HPDE6-E6E7 (cell line): ENCODE measurements at regions not wholly inside any gene's neighbourhood (a gene's known extent, or its start where the extent isn't known, plus 50 kb on each side); places are given as distances from the start of the nearest gene placed in this dataset.
"Not testable (repeated sequence)": the region's sequence is repeated elsewhere in the genome, so short reads cannot be mapped to it uniquely, and the experiment has no call there.

Source experiments
- DNase-seq: peaks from one replicate; pipeline ENCODE4 v3.0.0; 2011; ENCODE audit warnings: missing footprints; ENCODE audit errors: extremely low spot score

GRCh38 chr4:97074531-97074930 lies 1068.7 kb downstream of the STPG2 start:
- DNase-seq: no peak

DNA sequence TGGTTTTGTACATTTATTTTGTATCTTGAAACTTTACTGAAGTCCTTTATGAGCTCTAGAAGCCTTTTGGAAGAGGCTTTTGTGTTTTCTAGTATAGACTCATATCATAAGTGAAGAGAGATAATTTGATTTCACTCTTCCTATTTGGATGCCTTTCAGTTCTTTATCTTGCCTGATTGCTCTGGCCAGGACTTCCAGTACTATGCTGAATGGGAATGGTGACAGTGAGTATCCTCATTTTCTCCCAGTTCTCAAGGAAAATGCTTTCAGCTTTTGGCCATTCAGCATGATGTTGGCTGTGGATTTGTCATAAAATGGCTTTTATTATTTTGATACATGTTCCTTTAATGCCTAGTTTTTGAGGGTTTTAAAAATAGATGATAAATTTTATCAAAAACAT lies 1061.3 kb downstream of the STPG2 start:
- DNase-seq: no peak

DNA sequence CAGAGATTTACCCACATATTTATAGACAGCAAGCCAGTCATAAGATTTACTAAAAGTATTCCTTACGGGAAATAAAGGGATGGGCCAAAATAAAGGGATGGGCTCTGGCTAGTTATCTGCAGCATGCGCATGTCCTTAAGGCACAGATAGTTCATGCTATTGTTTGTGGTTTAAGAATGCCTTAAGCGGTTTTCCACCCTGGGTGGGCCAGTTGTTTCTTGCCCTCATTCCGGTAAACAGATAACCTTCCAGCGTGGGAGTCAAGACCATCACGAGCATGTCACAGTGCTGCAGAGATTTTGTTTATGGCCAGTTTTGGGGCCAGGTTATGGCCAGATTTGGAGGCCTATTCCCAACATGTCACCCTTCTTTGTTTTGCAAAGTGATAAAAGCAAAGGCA lies 1046.2 kb downstream of the STPG2 start:
- not testable (repeated sequence) for DNase-seq

DNA sequence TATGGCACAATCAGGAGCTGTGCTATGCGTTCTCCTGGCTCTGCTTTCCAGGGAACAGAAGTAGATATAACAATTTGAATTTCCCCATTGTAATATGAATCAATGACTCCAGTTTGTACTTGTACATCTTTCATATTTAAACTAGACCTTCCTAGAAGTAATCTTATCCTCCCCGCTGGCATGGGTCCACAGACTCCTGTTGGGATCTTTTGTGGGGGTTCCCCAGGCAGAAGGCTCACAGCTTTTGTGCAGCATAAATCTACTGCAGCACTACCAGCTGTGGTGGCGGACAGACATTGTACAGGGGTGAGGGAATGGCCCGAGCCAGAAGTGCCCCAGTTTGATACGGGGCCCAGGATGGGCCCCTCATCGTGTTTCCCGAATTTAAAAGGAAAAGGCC lies 1042.1 kb downstream of the STPG2 start:
- not testable (repeated sequence) for DNase-seq

- DNase-seq: no peak
These were observed 1040.0 kb downstream of the STPG2 start for GRCh38 chr4:97103252-97103651.

DNA sequence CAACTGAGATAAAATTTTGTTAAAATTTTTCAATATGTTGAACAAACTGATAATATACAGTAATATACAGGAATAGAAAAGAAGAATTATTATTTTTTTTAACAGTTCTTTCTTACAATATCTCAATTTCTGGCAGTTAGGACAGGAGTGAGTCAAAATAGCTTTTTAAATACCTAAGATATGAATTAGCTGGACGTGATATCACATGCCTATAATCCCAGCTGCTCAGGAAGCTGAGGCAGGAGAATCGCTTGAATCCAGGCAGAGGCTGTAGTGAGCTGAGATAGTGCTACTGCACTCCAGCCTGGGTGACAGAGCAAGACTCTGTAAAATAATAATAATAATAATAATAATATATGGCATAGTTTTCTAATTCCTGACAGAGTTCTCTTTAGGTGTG lies 1039.3 kb downstream of the STPG2 start:
- peak; percentile 9 for DNase-seq

DNA sequence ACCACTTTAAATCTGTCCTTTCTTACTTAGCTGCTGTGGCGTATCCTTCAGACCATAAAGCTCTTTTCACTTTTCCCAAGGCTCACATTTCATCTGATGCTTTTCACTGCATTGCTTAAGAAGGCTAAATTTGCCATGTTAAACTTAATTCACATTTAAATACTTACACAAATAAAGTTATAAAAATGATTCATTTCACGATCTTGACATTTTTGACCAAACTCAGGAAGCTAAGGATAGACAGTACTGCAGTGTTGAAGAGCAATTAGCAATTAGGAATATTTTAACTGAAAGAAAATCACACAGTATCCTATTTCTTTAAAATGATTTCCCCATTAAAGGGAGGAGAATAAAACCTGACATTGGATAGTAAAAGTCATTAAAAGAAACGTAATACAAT lies 1038.6 kb downstream of the STPG2 start:
- no peak for DNase-seq

GRCh38 chr4:97105347-97106099 lies 1037.8 kb downstream of the STPG2 start:
- no peak for DNase-seq

DNA sequence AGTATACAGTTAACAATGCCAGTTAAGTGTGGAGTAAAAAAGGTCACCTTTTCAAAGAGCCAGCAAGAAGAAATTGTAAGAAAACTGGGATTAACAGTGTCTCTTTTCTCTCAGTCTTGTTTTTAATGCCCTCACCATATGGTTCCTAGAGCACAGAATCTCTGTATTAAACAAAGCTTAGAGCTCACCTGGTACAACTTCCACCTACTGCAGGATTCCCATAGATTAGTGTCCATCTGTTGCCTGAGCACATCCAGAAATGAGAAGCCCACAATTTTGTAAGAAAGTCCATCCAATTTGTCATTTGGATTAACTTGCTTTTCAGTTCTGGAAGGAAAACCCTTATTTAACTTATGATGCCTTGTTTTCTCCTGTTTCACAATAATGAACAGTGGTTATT lies 1037.1 kb downstream of the STPG2 start:
- DNase-seq: no peak

DNA sequence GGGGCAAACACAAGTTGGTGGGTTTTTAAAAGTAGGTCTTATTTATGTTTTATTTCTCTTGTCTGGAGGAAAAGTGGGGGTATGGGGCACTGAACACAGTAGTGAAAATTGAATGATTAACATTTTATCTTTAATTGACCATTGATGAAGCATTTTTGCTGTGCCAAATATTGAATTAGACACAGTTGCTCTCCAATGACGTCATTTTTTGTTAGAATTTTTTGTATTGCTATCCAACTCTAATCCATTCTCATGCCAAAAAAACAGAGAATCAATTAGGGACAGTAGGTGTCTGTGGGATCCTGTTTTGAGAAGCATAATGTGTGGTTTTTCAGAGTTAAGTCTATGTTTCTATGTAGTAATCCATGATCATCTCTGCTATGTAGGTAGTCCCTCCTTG lies 1032.8 kb downstream of the STPG2 start:
- no peak for DNase-seq

DNA sequence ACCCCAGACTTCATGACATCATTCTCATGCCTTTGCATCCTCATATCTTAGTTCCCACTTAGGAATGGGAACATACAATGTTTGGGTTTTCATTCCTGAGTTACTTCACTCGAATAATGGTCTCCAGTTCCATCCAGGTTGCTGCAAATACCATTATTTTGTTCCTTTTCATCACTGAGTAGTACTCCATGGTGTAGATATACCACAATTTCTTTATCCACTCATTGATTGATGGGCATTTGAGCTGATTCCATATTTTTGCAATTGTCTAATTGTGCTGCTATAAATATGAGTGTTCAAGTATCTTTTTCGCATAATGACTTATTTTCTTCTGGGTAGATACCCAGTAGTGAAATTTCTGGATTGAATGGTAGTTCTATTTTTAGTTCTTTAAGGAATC lies 1026.8 kb downstream of the STPG2 start:
- no peak for DNase-seq

- no peak for DNase-seq
These were observed 1021.8 kb downstream of the STPG2 start for GRCh38 chr4:97121493-97121892.

DNA sequence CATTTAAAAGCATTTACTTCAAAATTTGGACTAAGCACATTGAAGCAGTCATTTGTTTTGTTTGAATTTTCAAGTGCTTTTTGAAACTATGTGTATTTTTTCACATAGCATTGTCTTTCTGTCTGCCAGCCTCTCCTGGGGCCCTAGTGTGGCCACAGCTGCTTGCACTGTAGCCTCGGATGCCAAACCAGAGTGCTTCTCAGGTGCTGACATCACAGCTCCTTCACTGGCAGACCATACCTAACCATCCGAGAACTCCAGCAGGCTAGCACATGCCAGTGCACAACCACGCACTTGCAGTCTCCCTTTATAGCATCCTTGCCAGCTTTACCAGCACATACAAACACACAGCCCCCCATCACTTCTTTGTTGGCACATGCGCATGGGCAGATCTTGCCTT lies 1019.7 kb downstream of the STPG2 start:
- DNase-seq: no peak

DNA sequence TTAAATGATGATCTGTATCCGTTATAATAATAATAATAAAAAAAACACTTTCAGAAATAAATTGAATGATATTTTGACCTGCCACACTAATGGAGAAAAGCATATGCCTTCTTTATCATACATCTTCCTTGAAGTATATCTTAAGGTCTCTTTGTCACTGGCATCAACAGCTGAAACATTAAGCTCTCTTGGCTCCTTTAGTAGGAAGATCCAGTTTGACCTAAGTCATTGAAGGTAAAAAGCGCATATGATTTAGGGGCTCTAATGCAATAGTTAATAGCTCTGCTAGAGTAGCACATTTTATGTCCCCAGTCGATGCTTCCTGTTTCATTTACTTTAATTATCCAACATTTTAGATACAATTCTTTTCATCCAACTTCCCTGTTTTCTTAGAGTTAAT lies 1010.8 kb downstream of the STPG2 start:
- DNase-seq: no peak

DNA sequence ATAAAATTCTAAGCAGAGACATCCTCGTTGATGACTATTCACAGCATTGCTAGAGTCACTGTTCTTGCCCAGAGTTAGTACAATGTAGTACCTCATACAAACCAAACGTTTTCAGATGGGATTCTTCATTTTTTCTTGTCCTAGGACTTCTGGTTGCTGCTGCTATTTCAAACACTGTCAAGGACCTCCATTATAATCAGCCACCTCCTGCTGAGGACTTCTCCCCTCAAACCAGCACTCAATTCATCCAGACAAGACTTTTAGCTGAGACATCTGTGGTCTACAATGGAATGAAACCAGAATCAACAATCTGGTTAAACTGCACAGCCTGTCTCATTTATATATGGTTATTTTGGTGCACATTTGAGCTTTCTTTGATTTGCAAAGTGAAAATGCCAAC lies 1008.8 kb downstream of the STPG2 start:
- no peak for DNase-seq

DNA sequence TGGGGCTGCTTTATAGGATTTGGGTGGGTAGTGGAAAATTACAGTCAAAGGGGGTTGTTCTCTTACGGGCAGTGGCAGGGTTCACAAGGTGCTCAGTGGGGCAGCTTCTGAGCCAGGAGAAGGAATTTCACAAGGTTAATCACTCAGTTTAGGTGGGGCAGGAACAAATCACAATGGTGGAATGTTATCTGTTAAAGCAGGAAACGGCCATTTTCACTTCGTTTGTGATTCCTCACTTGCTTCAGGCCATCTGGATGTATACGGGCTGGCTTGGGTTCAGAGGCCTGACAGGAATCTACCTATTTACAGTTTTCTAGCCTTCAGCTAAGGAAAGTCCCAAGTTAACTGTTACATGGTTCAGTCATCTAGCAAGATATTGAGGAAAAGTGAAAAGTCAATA lies 1003.5 kb downstream of the STPG2 start:
- DNase-seq: no peak

DNA sequence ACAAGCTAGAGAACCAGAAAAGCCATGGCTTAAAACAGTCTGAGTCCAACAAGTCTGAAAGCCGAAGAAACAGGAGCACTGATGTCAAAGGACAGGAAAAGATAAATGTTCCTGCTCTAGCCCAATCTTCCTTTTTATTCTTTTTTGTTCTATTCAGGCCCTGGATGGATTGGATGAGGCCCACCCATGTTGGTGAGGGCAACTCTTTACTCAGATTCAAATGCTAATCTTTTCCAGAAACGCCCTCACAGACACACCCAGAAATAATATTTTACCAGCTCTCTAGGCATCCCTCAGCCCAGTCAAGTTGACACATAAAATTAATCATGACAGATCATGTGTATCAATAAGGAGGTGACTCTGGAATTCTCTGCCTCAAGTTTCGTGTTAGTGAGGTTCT lies 1002.7 kb downstream of the STPG2 start:
- no peak for DNase-seq

DNA sequence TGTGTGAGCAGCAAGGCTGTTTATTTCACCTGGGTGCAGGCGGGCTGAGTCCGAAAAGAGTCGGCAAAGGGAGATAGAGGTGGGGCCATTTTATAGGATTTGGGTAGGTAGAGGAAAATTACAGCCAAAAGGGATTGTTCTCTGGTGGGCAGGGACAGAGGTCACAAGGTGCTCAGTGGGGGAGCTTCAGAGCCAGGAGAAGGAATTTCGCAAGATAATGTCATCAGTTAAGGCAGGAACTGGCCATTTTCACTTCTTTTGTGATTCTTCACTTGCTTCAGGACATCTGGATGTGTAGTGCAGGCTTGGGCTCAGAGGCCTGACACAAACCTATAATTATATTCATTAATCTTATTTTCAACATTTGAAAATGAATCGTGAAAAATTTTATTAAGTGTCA lies 1001.9 kb downstream of the STPG2 start:
- not testable (repeated sequence) for DNase-seq

GRCh38 chr4:97142410-97142809 lies 1000.9 kb downstream of the STPG2 start:
- DNase-seq: no peak

GRCh38 chr4:97142893-97143292 lies 1000.4 kb downstream of the STPG2 start:
- no peak for DNase-seq

DNA sequence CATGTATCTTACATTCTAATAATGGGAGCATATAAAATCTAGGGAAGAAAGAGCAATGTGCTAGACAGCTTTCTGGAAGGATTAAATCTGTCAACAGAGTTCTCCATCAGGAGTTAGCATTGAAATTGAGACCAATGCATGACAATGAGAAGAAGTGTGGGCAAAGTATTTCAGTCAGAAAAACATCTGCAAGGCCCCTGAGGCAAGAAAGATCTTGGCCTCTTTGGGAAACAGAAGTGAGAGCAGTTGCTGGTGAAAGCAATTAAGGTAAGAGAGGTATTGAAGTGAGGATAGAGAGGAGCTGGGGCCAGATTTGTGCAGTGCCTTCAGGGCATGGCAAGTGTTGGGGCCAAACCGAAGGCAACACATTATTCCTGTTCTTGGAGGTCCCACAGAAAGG lies 999.1 kb downstream of the STPG2 start:
- DNase-seq: no peak

DNA sequence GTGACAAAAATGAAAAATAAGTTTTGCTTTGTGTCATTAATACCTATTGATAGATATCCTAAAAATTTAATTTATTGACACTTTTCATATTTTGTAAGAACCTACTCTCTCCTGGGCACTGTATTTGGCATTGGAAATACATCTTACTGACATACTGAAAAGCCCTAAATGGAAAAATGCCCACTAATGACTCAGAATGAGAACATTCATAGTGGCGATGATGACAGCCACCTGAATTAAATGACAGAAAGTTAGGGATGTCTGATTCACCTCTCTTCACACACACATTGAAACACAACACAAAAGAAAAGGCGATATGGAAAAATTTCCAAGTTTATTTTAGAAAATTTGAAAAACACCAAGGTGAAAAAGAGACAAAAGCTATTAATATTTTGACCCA lies 992.3 kb downstream of the STPG2 start:
- no peak for DNase-seq

GRCh38 chr4:97152149-97152548 lies 991.1 kb downstream of the STPG2 start:
- no peak for DNase-seq

DNA sequence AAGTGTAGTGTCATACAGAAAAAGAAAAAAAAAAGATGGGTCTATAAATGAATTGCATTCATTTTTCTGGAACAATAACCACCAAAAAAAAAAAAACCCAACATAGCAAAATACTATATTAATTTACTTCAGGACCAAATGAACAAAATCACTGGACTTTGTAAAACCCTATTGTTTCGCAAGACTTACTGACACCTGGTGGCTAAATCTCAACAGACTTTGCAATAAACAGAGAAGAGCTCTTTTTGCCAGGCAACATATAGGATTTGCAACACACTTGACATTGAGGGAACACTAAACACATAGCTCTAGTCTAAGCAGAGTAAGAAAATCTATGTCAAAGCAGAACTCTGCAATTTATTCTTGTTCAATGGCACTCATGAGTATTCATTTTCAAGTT lies 990.2 kb downstream of the STPG2 start:
- no peak for DNase-seq
